ENCODE measurements at regions not wholly inside any gene's neighbourhood (a gene's known extent, or its start where the extent isn't known, plus 50 kb on each side); places are given as distances from the start of the nearest gene placed in this dataset.

- TF ChIP-seq ERG (CRISPR knock-in tag; IDR thresholded peaks at IDR 0.05) (no peak), FOXJ3 (CRISPR knock-in tag; IDR thresholded peaks at IDR 0.05; ENCODE audit: borderline replicate concordance) (no peak), AFF4 (CRISPR knock-in tag; IDR thresholded peaks at IDR 0.05; ENCODE audit: borderline replicate concordance) (no peak), GTF2I (CRISPR knock-in tag; conservative IDR thresholded peaks at IDR 0.05) (no peak), CREM (CRISPR knock-in tag; IDR thresholded peaks at IDR 0.05) (no peak), NR2C2 (CRISPR knock-in tag; IDR thresholded peaks at IDR 0.05) (no peak), MXD4 (CRISPR knock-in tag; IDR thresholded peaks at IDR 0.05; ENCODE audit: borderline replicate concordance) (no peak), NFYB (CRISPR knock-in tag; conservative IDR thresholded peaks at IDR 0.05; ENCODE audit: low read depth) (no peak), E2F1 (CRISPR knock-in tag; IDR thresholded peaks at IDR 0.05) (no peak), USF1 (CRISPR knock-in tag; IDR thresholded peaks at IDR 0.05) (no peak), ZNF232 (CRISPR knock-in tag; IDR thresholded peaks at IDR 0.05) (no peak)
Measured at GRCh38 chr13:107275312-107275711, 707.4 kb upstream of the ARGLU1 start (continued).

GRCh38 chr13:107271227-107271626 lies 703.3 kb upstream of the ARGLU1 start:
- peak; percentile 34 for DNase-seq (ENCODE audit: low spot score)
- ATAC-seq: peak; percentile 100
- no peaks in the 10 kb centered on the region for H3K27me3 Mint-ChIP-seq (ENCODE audit: low read depth)
- peak overlapping the region; percentile 1; the same call in 1 of the 2 replicates for H3K27ac Mint-ChIP-seq
- peaks cover 3% of the 10 kb centered on the region for H3K9me3 Mint-ChIP-seq
- TF ChIP-seq USF2 (CRISPR knock-in tag; IDR thresholded peaks at IDR 0.05): 0 out of 2 replicates have a peak, but pooled peaks have one; percentile 22
- TF ChIP-seq ATF1 (CRISPR knock-in tag; IDR thresholded peaks at IDR 0.05): no peak
- H3K36me3 Mint-ChIP-seq: no peaks in the 10 kb centered on the region
- ChIA-PET CTCF (no interaction called here), POLR2A (no interaction called here)
- H3K4me1 Mint-ChIP-seq: peaks cover 8% of the 10 kb centered on the region
- H3K4me3 Mint-ChIP-seq: no peak overlapping the region

GRCh38 chr13:107266657-107267056 lies 698.7 kb upstream of the ARGLU1 start:
- TF ChIP-seq ZNF416 (CRISPR knock-in tag; IDR thresholded peaks at IDR 0.05): no peak
- no peak for TF ChIP-seq TP53 (CRISPR knock-in tag; IDR thresholded peaks at IDR 0.05)
- TF ChIP-seq ZNF317 (CRISPR knock-in tag; IDR thresholded peaks at IDR 0.05; ENCODE audit: borderline replicate concordance, low read depth): no peak
- TF ChIP-seq ZNF121 (CRISPR knock-in tag; IDR thresholded peaks at IDR 0.05): no peak
- TF ChIP-seq EMX1 (CRISPR knock-in tag; IDR thresholded peaks at IDR 0.05): no peak
- no peak for TF ChIP-seq NR1H2 (CRISPR knock-in tag; IDR thresholded peaks at IDR 0.05)
- TF ChIP-seq ZNF263 (CRISPR knock-in tag; IDR thresholded peaks at IDR 0.05; ENCODE audit: low read depth): no peak
- no peak for TF ChIP-seq CREB1 (CRISPR knock-in tag; IDR thresholded peaks at IDR 0.05)
- Mint-ChIP-seq H3K27me3 (ENCODE audit: low read depth) (no peaks in the 10 kb centered on the region), H3K9me3 (peaks cover 3% of the 10 kb centered on the region), H3K27ac (no peak overlapping the region), H3K36me3 (no peaks in the 10 kb centered on the region), H3K4me1 (peaks cover 8% of the 10 kb centered on the region), H3K4me3 (no peak overlapping the region)
- POLR2A ChIA-PET: no interaction called here
- CTCF ChIA-PET: no interaction called here
- ATAC-seq (no peak), DNase-seq (ENCODE audit: low spot score) (no peak)
